ENCODE measurements at regions not wholly inside any gene's neighbourhood (a gene's known extent, or its start where the extent isn't known, plus 50 kb on each side); places are given as distances from the start of the nearest gene placed in this dataset.

DNA sequence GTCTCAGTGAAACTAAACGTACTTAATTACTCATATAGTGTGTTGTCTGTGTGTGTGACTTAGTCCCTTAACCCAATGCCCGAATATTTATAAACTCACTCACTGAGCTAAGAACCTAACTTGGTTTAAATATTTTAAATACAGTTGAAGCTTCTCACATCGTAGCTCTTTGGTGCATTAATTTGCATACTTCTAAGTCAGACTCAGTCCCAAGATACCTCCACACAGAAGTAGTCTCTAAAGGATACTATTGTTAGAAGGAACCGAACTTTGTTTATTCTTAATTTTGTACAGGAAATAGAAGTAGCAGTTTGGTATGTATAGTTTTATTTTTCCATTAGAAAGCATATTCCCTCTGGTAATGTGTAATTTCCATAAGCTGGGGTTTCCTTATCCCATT, 54.0 kb upstream of the NKAP start:
- H3K23ac ChIP-seq (ENCODE audit: low read length) = no peak overlapping the region
- no peaks in the 10 kb centered on the region for H3K9me3 ChIP-seq (ENCODE audit: insufficient read depth, low read depth, low read length)
- H3K4ac ChIP-seq (ENCODE audit: low read depth, low read length) = no peak overlapping the region
- no peaks in the 10 kb centered on the region for H3K79me2 ChIP-seq (ENCODE audit: control insufficient read depth, insufficient read depth, low read length, poor library complexity)
- H3K27me3 ChIP-seq (ENCODE audit: insufficient read depth, low read length) = peaks cover 6% of the 10 kb centered on the region
- no CpG with 5 or more reads among the region's 4 CpGs for WGBS (ENCODE audit: extremely low coverage, insufficient coverage, insufficient read length)
- no peak overlapping the region for H4K12ac ChIP-seq (ENCODE audit: low read depth, low read length)
- H2AFZ ChIP-seq (ENCODE audit: insufficient read depth, low read length, poor library complexity) = no peak overlapping the region
- peaks cover 6 to 9% of the 10 kb centered on the region in 2 experiments for H3K4me1 ChIP-seq (ENCODE audit: control insufficient read depth in 1 of 2, insufficient read depth in 2 of 2, low read length in 2 of 2)
- peaks cover 0 to 4% of the 10 kb centered on the region in 2 experiments for H3K36me3 ChIP-seq (ENCODE audit: control insufficient read depth in 1 of 2, insufficient read depth in 2 of 2, low read length in 2 of 2)
- no peak for DNase-seq
- H2BK5ac ChIP-seq (ENCODE audit: low read depth, low read length, poor library complexity) = no peak overlapping the region
- no peak overlapping the region for H3K27ac ChIP-seq (ENCODE audit: low read depth, low read length)
- no peak overlapping the region for H3K14ac ChIP-seq (ENCODE audit: low read length)
- no peak overlapping the region for H2AK5ac ChIP-seq (ENCODE audit: low read length)
- no peak overlapping the region for H2BK120ac ChIP-seq (ENCODE audit: insufficient read depth, low read length, poor library complexity)
- H3K9ac ChIP-seq (ENCODE audit: low read length) = no peak overlapping the region
- no peak overlapping the region for H2BK12ac ChIP-seq (ENCODE audit: low read length)
- H4K8ac ChIP-seq (ENCODE audit: low read depth, low read length) = no peak overlapping the region
- H3K4me2 ChIP-seq (ENCODE audit: low read length) = no peak overlapping the region
- no peaks in the 10 kb centered on the region for H3K79me1 ChIP-seq (ENCODE audit: low read length)
- H4K91ac ChIP-seq (ENCODE audit: low read depth, low read length) = no peak overlapping the region
- H3K18ac ChIP-seq (ENCODE audit: low read length) = no peak overlapping the region
- no peak overlapping the region for H3K4me3 ChIP-seq (ENCODE audit: low read depth, low read length)

DNA sequence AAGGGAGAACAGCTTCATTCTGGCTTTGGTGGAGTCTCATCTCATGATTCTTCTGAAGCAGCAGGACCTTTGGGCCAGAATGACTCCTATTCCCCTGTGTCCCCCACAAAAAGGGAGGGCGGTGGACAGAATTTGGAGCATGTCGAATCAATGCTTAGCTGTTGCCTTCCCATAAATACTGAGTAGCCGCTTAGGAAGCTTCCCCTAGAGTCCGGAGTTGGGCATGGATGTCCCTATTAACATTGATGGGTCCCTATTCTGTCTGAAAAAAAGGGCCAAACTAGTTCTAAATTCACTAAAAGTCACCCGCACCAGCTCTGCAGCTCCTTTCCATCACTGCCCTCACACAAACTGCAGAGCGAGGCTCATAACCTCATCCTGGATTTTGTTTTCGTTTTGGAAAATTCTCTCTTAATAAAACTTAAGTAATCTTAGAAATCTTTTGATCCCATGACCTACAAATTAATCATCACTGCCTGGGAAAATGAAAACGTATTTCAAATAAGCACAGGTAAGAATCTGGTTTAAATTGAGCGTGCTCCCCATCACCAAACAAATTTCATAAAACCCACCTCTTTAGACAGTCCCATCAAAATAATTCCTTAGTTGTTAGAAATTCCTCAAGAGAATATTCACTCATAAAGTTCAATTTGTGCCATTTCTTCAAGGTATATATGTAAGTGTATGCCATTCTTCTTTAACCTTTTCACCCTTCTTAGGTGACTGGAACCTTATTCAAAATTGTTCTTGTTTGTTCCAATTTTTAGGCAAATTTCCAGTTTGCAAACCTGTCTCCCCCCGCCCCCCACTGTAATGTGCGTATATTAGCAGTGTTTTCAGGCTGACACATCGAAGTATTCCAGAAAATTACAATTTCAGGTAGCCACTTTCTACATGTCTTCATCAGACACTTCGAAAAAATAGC, 53.3 kb upstream of the NKAP start:
- Histone ChIP-seq H4K12ac (ENCODE audit: low read depth, low read length) (no peak overlapping the region), H4K8ac (ENCODE audit: low read depth, low read length) (no peak overlapping the region), H3K79me1 (ENCODE audit: low read length) (no peaks in the 10 kb centered on the region), H4K91ac (ENCODE audit: low read depth, low read length) (no peak overlapping the region), H2BK12ac (ENCODE audit: low read length) (no peak overlapping the region), H3K4me3 (ENCODE audit: low read depth, low read length) (no peak overlapping the region), H2BK5ac (ENCODE audit: low read depth, low read length, poor library complexity) (no peak overlapping the region), H3K4me1 (ENCODE audit: control insufficient read depth in 1 of 2, insufficient read depth in 2 of 2, low read length in 2 of 2) (peaks cover 7 to 9% of the 10 kb centered on the region in 2 experiments), H2AFZ (ENCODE audit: insufficient read depth, low read length, poor library complexity) (no peak overlapping the region), H3K23ac (ENCODE audit: low read length) (no peak overlapping the region), H3K4me2 (ENCODE audit: low read length) (no peak overlapping the region), H3K4ac (ENCODE audit: low read depth, low read length) (no peak overlapping the region), H3K79me2 (ENCODE audit: control insufficient read depth, insufficient read depth, low read length, poor library complexity) (no peaks in the 10 kb centered on the region), H3K9me3 (ENCODE audit: insufficient read depth, low read depth, low read length) (no peaks in the 10 kb centered on the region), H3K18ac (ENCODE audit: low read length) (no peak overlapping the region), H2BK120ac (ENCODE audit: insufficient read depth, low read length, poor library complexity) (no peak overlapping the region), H3K9ac (ENCODE audit: low read length) (no peak overlapping the region), H3K27ac (ENCODE audit: low read depth, low read length) (no peak overlapping the region), H3K14ac (ENCODE audit: low read length) (no peak overlapping the region), H3K27me3 (ENCODE audit: insufficient read depth, low read length) (peaks cover 6% of the 10 kb centered on the region), H2AK5ac (ENCODE audit: low read length) (no peak overlapping the region), H3K36me3 (ENCODE audit: control insufficient read depth in 1 of 2, insufficient read depth in 2 of 2, low read length in 2 of 2) (peaks cover 0 to 2% of the 10 kb centered on the region in 2 experiments)
- WGBS (ENCODE audit: extremely low coverage, insufficient coverage, insufficient read length) = no CpG with 5 or more reads among the region's 13 CpGs
- no peak for DNase-seq

DNA sequence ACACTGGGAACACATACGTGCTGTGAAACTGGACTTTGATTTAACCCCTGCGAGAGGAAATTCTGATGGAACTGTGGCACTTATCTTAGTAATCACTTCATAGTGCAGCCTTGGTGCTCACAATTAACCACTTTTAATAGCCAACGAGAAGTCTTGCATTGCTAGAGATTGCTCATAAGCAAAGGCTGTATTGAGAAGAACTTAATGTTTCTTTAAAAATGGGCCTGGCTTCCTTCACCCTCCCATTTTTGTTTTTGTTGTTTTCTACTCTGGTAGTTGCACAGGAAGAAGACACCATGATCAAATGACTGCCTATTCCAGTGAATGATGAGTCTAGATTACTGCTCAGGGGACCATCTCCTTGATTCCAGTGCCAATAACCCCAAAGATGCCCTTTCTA, 52.5 kb upstream of the NKAP start:
- Histone ChIP-seq H3K36me3 (ENCODE audit: control insufficient read depth in 1 of 2, insufficient read depth in 2 of 2, low read length in 2 of 2) (peaks cover 0 to 2% of the 10 kb centered on the region in 2 experiments), H2AK5ac (ENCODE audit: low read length) (no peak overlapping the region)
- no CpG with 5 or more reads among the region's 3 CpGs for WGBS (ENCODE audit: extremely low coverage, insufficient coverage, insufficient read length)

More for the DNA sequence above, 52.5 kb upstream of the NKAP start:
- Histone ChIP-seq H3K79me1 (ENCODE audit: low read length) (no peaks in the 10 kb centered on the region), H3K4me1 (ENCODE audit: control insufficient read depth in 1 of 2, insufficient read depth in 2 of 2, low read length in 2 of 2) (peaks cover 11 to 12% of the 10 kb centered on the region in 2 experiments), H3K4me2 (ENCODE audit: low read length) (no peak overlapping the region), H3K4ac (ENCODE audit: low read depth, low read length) (no peak overlapping the region), H3K27ac (ENCODE audit: low read depth, low read length) (no peak overlapping the region), H3K23ac (ENCODE audit: low read length) (no peak overlapping the region), H3K9ac (ENCODE audit: low read length) (no peak overlapping the region), H2BK5ac (ENCODE audit: low read depth, low read length, poor library complexity) (no peak overlapping the region), H2AFZ (ENCODE audit: insufficient read depth, low read length, poor library complexity) (no peak overlapping the region), H3K18ac (ENCODE audit: low read length) (no peak overlapping the region), H3K27me3 (ENCODE audit: insufficient read depth, low read length) (peaks cover 6% of the 10 kb centered on the region), H3K79me2 (ENCODE audit: control insufficient read depth, insufficient read depth, low read length, poor library complexity) (no peaks in the 10 kb centered on the region), H4K8ac (ENCODE audit: low read depth, low read length) (no peak overlapping the region), H3K4me3 (ENCODE audit: low read depth, low read length) (no peak overlapping the region), H4K91ac (ENCODE audit: low read depth, low read length) (no peak overlapping the region), H2BK12ac (ENCODE audit: low read length) (no peak overlapping the region), H4K12ac (ENCODE audit: low read depth, low read length) (no peak overlapping the region), H3K9me3 (ENCODE audit: insufficient read depth, low read depth, low read length) (no peaks in the 10 kb centered on the region), H2BK120ac (ENCODE audit: insufficient read depth, low read length, poor library complexity) (no peak overlapping the region), H3K14ac (ENCODE audit: low read length) (no peak overlapping the region)
- no peak for DNase-seq
